Glomerular visceral epithelial cell (primary cell): ENCODE measurements at regions not wholly inside any gene's neighbourhood (a gene's known extent, or its start where the extent isn't known, plus 50 kb on each side); places are given as distances from the start of the nearest gene placed in this dataset.

Experiments
- DNase-seq: peaks from one replicate; pipeline ENCODE4 v3.0.0-alpha.2; 2016; ENCODE audit errors: extremely low spot score

DNA sequence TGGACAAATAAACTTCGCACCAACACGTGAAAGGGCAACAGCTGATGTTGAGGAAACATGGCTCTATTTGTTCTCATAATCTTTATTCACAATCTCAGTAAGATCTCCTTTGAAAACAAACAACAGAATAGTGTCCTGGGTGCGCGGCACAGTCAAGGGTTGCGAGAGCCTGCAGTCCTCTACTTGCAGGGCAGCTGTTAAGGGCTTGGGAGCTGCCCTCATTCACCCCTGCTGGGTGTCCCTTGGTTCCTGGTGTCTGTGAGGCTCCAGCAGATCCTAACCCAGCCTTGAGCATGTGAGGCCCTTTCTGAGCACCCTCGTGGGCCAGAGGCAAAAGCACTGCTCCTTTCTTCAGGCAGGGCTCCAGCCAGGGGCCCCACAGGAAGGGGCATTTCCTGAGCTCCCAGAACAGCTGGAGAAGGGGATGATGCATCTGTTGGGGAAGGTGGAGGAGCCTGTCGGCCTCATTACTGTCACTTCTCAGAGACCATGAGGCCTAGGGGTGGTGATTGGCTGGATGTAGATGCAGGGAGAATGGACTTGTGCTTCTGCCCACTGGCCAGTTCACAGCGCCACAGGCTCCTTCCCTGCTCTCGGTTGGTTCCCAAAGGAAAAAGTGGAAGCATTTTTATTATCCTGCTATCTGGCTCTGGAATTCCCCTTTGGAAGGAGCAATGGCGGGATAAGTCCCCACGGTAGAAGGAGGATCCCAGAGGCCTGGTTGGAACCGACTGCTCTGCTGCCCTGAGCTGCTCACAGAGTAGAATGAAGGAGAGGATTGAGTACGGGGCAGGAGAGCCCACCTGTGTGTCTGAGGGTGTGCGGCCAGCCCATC, 51.9 kb upstream of the KLF13 start:
- no peak for DNase-seq

DNA sequence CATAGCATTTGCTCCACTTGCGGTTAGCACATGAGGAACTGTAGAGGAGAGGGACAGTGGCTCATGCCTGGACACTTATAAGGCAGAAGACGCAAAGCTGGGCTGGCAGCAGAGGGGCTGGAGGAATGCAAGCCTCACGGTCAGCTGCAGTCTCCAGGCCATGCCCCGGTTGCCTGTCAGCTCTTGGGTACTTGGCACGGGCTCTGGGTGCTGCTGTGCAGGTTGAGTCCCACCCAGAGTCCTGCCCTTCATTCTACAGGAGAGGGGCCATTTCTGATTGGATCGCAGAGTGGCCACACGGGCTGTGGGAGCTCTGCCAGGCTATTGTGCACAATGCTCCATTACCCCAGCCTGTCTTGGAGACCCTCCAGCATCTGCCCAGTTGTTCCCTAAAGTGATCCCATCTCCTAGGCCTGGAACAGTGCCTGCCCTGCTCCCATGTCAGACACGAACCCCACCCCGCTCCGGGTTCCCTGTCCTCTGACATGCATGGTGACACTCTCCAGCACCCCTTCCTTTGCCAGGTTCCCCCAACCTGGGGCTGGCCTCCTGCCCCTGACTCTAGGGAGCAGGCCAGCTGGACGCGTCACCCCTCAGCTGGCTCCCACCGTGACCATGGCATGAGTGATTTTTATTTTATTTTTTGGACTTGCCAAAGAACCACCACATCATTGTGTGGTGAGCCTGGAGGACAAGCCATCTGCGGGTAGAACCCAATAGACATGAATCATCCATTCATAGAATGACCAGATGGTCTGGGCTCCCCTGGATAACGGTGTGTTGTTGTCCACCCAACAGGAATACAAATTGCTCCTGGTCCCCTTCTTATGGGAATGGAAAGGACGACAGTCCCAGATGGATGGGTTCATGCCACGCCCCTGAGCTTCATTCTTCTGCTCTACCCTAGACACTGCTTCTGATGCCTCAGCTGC, 51.0 kb upstream of the KLF13 start:
- DNase-seq, result no peak

DNA sequence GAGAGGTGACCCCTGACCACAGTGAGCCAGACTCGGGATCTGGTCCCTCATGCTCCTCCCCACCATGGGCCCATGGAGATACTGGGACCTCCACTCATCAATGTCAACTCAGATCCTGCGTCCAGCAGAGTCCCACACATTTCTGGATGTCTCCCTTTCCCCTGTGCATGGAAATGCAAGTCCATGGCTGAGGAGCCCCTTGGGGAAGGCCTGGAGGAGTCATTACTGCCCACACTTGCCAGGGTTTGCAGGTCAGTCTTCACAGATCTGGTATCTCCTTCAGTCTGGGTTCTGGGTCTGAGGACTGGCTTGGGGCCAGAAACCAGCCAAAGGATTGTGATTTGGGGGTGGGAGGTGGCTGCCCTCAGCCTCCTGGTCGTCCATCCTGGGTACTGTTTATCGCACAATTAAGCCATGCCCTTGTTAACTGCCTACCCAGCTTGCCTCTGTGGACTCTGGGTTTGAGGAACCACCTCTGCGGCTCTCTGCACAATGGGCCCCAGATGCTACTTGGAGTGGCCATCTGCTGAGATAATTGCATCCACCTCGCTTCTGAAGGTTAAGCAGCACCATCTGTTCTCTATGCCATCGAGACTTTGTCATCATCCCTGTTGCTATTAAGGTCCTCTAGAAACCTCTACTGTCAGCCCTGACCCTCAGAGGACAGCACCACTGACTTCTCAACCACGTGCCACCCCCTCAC, 49.9 kb upstream of the KLF13 start:
- no peak for DNase-seq
